GDM1 (cell line): ENCODE measurements at regions not wholly inside any gene's neighbourhood (a gene's known extent, or its start where the extent isn't known, plus 50 kb on each side); places are given as distances from the start of the nearest gene placed in this dataset.

Source experiments
- DNase-seq: peaks from one replicate; lab custom pipeline; 2025; lab: John Stamatoyannopoulos, UW

- no peak for DNase-seq
Observed at GRCh38 chr18:73852789-73853549, 294.7 kb downstream of the FBXO15 start.

GRCh38 chr18:73850782-73851181, 296.9 kb downstream of the FBXO15 start:
- DNase-seq, result no peak

DNA sequence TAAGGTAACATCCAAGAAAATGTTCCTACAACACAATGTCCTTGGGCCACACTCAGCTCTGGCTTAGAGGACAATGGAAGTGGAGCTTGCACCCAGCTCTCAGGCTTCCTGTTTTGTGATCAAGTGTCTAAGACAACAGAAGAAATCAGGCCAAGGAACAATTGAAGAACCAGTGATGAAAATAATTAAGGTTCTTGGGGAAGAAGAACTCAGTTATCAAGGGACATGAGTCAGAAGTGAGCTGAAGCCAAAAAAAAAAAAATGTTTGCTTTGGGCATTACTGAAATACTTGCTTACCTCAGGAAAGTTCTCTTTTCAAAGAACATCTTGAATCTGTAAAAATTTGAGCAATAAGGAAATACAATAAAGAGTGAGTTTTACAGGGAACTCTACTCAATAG, 299.0 kb downstream of the FBXO15 start:
- DNase-seq, result no peak

- DNase-seq, result no peak
Observed at GRCh38 chr18:73843455-73843854, 304.2 kb downstream of the FBXO15 start.

- no peak for DNase-seq
Observed at GRCh38 chr18:73842795-73843394, 304.7 kb downstream of the FBXO15 start.

- DNase-seq, result no peak
Observed at GRCh38 chr18:73841661-73842060, 306.0 kb downstream of the FBXO15 start.

DNA sequence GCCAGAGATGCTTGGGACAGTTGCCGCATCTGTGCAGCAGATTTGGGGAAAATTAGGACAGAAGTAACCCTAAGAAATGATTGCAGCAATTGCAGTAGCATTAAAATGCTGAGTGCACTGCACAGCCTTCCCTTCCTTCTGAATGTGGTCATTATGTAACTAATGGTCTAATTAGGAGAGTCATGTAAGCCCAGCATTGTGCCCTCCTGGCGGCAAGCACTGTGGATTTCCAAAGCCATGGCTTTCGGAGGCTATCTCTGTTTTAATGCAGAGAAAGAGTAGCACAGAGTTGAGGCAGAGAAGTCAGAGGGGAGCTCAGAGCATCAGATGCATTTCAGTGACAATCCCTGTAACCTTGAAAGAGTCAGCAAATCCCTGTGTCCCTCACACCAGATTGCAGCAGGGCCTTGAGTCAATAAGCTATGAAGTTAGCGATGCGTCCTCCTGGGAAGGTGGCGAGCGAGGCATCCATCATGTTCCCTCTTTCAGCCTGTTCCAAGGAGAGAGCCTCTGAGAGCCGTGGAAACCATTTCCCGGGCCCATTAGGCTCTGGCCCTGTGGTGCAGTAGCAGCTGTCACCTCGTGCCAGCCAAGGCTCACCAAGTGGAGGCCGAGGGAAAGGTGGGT, 307.2 kb downstream of the FBXO15 start:
- no peak for DNase-seq

GRCh38 chr18:73839441-73839840, 308.2 kb downstream of the FBXO15 start:
- DNase-seq, result no peak

DNA sequence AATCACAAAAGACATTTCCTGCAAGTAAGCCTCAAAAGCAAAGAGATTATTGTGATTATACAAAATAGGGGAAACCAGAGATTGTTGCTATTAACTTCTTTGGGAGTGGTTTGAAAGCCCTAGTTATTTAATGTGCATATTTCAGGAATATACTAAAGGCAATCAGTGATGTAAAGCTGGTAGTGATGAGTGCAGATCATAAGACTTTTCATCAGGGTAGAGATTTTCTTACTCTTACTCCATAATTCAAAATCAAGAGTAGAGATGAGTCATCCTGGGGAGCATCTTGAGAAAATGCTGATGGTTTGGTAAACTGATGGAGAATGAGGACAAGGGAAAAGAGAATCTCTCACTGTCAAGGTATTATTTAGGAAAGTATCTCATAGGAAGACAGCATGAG, 309.5 kb downstream of the FBXO15 start:
- no peak for DNase-seq

- no peak for DNase-seq
Observed at GRCh38 chr18:73835656-73836364, 311.8 kb downstream of the FBXO15 start.

DNA sequence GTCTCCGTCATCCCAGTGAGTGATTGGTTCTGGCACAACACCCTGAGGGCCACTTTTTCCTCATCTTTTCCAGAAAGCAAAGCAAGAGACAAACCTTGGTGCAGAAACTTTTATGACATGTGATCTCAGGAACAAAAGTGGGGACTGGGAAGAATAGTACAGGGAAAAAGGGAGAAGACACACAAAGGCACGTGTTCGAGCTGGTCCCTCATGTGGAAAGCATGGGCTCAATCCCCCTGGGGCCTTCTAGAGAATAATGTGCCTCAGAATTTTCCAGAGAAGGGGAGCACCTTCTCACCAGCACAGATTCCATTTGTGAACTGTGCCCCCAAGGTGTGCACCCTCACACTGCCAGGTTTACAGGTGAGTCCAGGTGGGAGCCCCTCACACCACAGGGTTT, 312.6 kb downstream of the FBXO15 start:
- no peak for DNase-seq

GRCh38 chr18:73831688-73832087, 315.9 kb downstream of the FBXO15 start:
- no peak for DNase-seq

DNA sequence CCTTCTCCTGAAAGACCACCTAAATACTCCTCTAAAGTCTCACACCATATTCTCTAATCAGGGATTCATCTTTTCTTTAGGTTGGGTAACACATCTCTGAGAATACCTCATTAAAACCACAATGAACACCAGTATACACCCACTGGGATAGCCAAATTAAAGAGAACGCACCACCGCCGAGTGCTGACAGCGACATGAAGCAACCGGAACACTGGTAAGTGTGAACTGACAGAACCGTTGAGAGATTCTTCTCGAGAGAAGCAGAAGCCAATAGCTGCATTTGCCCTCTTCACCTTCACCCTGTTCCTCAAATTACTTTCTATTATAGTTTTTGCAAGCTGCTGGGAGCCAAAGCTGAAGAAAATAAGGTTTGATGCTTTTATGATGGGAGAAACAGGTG, 318.5 kb downstream of the FBXO15 start:
- no peak for DNase-seq

GRCh38 chr18:73827801-73828200, 319.8 kb downstream of the FBXO15 start:
- DNase-seq, result no peak

GRCh38 chr18:73826098-73826497, 321.5 kb downstream of the FBXO15 start:
- no peak for DNase-seq

GRCh38 chr18:73824671-73825070, 323.0 kb downstream of the FBXO15 start:
- DNase-seq, result no peak

DNA sequence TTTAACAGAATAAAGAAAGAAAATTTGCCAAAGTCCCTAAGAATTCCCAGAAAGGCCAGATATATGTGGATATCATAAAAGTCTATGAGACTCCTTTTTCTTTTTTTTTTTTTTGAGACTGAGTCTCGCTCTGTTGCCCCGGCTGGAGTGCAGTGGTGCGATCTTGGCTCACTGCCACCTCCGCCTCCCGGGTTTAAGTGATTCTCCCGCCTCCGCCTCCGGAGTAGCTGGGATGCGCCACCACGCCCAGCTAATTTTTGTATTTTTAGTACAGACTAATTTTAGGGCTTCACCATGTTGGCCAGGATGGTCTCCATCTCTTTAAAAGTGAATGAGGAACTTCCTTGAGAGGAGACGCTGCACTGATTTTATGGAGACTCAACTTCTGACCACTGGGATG, 335.2 kb downstream of the FBXO15 start:
- DNase-seq, result no peak

DNA sequence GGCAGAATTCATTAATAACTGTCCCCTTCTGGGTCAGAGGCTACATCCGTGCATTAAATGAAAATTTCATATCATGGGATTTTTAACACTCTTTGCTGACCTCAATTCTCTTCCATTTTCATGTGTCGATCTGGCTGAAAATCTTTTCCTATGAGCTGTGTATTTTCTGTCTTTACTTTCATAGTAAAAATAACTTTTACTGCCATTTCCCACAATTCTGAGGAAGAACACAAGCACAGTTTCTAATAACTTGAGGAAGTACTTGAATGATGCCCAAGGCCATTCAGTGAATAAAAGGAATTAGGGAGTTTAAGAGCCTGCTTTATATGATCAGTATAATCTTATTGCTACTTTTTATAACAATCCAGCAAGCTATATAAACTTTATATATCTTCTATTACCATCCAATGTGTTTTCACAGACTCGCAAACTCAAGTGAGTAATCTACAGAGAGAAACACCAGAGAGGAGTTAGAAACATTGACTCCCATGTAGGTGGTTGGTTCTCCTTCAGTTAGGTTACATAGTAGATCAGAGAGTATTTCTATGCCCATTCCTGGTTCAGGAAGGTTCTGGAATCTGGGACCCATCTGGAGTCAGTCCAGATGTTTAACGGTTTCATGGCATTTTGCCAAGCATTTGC, 340.0 kb downstream of the FBXO15 start:
- no peak for DNase-seq

GRCh38 chr18:73805991-73806390, 341.6 kb downstream of the FBXO15 start:
- no peak for DNase-seq

- DNase-seq, result no peak
Observed at GRCh38 chr18:73797419-73797818, 350.2 kb downstream of the FBXO15 start.

DNA sequence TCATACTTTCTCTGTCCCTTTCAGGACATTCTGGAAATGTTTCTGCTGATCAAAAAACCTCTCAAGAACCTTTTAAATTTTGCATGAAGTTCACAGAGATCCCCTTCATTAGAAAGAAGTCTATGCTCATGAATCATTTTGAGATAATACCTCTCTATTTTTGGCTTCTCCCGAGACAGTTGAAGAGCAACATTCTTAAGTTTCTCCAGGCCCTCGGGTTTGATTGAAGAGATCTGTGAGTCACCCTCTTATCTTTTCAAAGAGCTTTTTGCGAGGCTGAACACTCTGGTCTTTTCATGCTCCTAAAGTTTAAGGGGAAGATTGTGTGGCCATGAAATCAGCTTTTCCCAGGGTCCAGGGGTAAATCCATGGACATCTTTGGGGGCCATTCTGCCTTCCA, 354.2 kb downstream of the FBXO15 start:
- no peak for DNase-seq

GRCh38 chr18:73791081-73791480, 356.6 kb downstream of the FBXO15 start:
- no peak for DNase-seq
